Superior temporal gyrus (tissue), 1 donor: ENCODE measurements at regions not wholly inside any gene's neighbourhood (a gene's known extent, or its start where the extent isn't known, plus 50 kb on each side); places are given as distances from the start of the nearest gene placed in this dataset.
"Not testable (repeated sequence)": the region's sequence is repeated elsewhere in the genome, so short reads cannot be mapped to it uniquely, and the experiment has no call there.

ENCODE experiments used
- DNase-seq: peaks from one replicate; pipeline ENCODE4 v3.0.0-alpha.2; 2016; ENCODE audit errors: extremely low spot score

GRCh38 chr11:109480251-109480650 lies 58.3 kb downstream of the C11orf87 start:
- DNase-seq: no peak

GRCh38 chr11:109486129-109486528 lies 64.1 kb downstream of the C11orf87 start:
- no peak for DNase-seq

GRCh38 chr11:109490953-109491635 lies 69.1 kb downstream of the C11orf87 start:
- no peak for DNase-seq

- DNase-seq: no peak
Observed at GRCh38 chr11:109506115-109506514, 84.1 kb downstream of the C11orf87 start.

GRCh38 chr11:109507331-109507730 lies 85.3 kb downstream of the C11orf87 start:
- DNase-seq: no peak

GRCh38 chr11:109507836-109508561 lies 86.0 kb downstream of the C11orf87 start:
- no peak for DNase-seq

GRCh38 chr11:109508943-109509342 lies 87.0 kb downstream of the C11orf87 start:
- DNase-seq: no peak

GRCh38 chr11:109510316-109510715 lies 88.3 kb downstream of the C11orf87 start:
- no peak for DNase-seq

- no peak for DNase-seq
Observed at GRCh38 chr11:109511598-109511997, 89.6 kb downstream of the C11orf87 start.

GRCh38 chr11:109512249-109512648 lies 90.3 kb downstream of the C11orf87 start:
- DNase-seq: no peak

- no peak for DNase-seq
Observed at GRCh38 chr11:109512680-109513079, 90.7 kb downstream of the C11orf87 start.

- no peak for DNase-seq
Observed at GRCh38 chr11:109514313-109515018, 92.5 kb downstream of the C11orf87 start.

- DNase-seq: no peak
Observed at GRCh38 chr11:109519253-109519652, 97.3 kb downstream of the C11orf87 start.

GRCh38 chr11:109521571-109522086 lies 99.6 kb downstream of the C11orf87 start:
- no peak for DNase-seq

GRCh38 chr11:109522116-109522755 lies 100.2 kb downstream of the C11orf87 start:
- DNase-seq: no peak

GRCh38 chr11:109525636-109526035 lies 103.6 kb downstream of the C11orf87 start:
- not testable (repeated sequence) for DNase-seq

GRCh38 chr11:109526061-109526460 lies 104.1 kb downstream of the C11orf87 start:
- no peak for DNase-seq

GRCh38 chr11:109526931-109527330 lies 104.9 kb downstream of the C11orf87 start:
- DNase-seq: no peak

- no peak for DNase-seq
Observed at GRCh38 chr11:109527496-109527895, 105.5 kb downstream of the C11orf87 start.

GRCh38 chr11:109547356-109548027 lies 125.5 kb downstream of the C11orf87 start:
- no peak for DNase-seq

GRCh38 chr11:109552376-109552775 lies 130.4 kb downstream of the C11orf87 start:
- DNase-seq: no peak
